AG04450 (cell line): ENCODE measurements at regions not wholly inside any gene's neighbourhood (a gene's known extent, or its start where the extent isn't known, plus 50 kb on each side); places are given as distances from the start of the nearest gene placed in this dataset.

Source experiments
- CTCF ChIA-PET: fragments of 300-600, 350-600 bp; formaldehyde crosslinking; extraction: SDS; loops from one replicate; lab custom pipeline; 2022; ENCODE audit warnings: antibody characterized with exemption, inconsistent platforms; lab: Charles Lee
- POLR2A ChIA-PET: fragments of 350-600 bp; formaldehyde crosslinking; extraction: SDS; loops from one replicate; lab custom pipeline; 2021; ENCODE audit warnings: antibody characterized with exemption, inconsistent platforms; lab: Yijun Ruan, JAX
- DNase-seq: peaks from one replicate; pipeline ENCODE4 v3.0.0-alpha.2; 2011; ENCODE audit warnings: low read depth, low spot score
- H3K27ac ChIP-seq: one replicate; pipeline ENCODE4 v1.5.1; 2012; ENCODE audit warnings: low read depth, low read length, control low read depth
- H3K27me3 ChIP-seq: one replicate; pipeline ENCODE4 v1.6.0; 2012; ENCODE audit warnings: low read length; ENCODE audit not compliant: control insufficient read depth, insufficient read depth
- H3K4me3 ChIP-seq: 2 replicates; pipeline ENCODE4 v1.5.1; 2011; ENCODE audit warnings: mild to moderate bottlenecking, low read depth, low read length, control low read depth
- H3K9me3 ChIP-seq: 2 replicates; pipeline ENCODE4 v1.5.1; 2012; ENCODE audit warnings: low read length; ENCODE audit not compliant: control insufficient read depth, insufficient read depth
- TF ChIP-seq, protein P1 (sequence below): IDR thresholded peaks from 2 replicates; pipeline ENCODE4 v1.5.1; 2011; ENCODE audit warnings: low read depth, low read length, control low read depth, inconsistent platforms

DNA sequence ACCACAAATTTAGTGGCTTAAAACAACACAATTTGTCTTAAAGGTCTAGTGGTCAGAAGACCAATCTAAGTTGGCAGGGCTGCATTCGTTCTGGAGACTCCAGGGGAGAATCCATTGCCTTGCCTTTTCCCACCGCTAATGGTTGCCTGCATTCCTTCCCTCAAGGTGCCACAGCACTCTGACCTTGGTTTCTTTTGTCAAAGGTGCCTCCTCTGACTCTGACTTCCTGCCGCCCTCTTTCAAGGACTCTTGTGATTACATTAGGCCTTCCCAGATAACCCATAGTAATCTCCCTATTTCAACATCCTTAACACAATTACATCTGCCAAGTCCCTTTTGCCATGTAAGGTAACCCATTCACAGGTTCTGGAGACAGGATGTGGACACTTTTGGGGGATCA lies 145.3 kb downstream of the S1PR1 start:
- H3K9me3 ChIP-seq: no peaks in the 10 kb centered on the region
- DNase-seq: no peak
- no peak overlapping the region for H3K27ac ChIP-seq
- peaks cover 2% of the 10 kb centered on the region for H3K27me3 ChIP-seq
- CTCF ChIA-PET: no interaction called here
- H3K4me3 ChIP-seq: no peak overlapping the region
- TF ChIP-seq, protein P1, sequence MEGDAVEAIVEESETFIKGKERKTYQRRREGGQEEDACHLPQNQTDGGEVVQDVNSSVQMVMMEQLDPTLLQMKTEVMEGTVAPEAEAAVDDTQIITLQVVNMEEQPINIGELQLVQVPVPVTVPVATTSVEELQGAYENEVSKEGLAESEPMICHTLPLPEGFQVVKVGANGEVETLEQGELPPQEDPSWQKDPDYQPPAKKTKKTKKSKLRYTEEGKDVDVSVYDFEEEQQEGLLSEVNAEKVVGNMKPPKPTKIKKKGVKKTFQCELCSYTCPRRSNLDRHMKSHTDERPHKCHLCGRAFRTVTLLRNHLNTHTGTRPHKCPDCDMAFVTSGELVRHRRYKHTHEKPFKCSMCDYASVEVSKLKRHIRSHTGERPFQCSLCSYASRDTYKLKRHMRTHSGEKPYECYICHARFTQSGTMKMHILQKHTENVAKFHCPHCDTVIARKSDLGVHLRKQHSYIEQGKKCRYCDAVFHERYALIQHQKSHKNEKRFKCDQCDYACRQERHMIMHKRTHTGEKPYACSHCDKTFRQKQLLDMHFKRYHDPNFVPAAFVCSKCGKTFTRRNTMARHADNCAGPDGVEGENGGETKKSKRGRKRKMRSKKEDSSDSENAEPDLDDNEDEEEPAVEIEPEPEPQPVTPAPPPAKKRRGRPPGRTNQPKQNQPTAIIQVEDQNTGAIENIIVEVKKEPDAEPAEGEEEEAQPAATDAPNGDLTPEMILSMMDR: no peak
- POLR2A ChIA-PET: no interaction called here

DNA sequence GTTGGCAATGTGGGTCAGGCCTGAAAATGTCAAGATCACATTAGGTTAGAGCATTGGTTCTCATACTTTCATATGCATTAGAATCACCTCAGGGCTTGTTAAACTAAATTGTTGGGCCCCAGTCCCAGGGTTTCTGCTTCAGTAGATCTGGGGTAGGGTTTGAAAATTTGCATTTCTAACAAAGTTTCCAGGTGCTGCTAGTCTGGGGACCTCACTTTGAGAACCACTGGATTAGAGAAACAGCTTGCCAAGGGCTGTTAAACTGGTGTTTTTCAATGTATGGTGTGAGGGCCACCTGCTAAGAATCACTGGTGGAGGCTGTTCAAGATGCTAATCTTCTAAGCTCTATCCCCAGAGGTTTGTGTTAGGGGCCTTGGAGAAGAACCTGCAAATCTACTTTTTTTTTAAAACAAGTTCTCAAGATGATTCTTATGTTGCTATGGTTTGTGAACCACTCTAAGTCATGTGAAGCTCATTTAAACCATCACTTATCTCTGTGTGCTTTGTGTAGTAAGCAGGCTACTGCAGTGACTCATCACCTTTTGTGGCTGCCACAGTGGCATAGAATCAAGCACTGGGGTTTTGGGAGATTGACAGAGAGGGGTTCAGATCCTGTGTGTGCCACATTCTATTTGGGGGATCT lies 152.2 kb downstream of the S1PR1 start:
- no peak for DNase-seq
- CTCF ChIA-PET: no interaction called here
- no peak overlapping the region for H3K27ac ChIP-seq
- POLR2A ChIA-PET: no interaction called here
- TF ChIP-seq, protein P1: no peak
- no peak overlapping the region for H3K4me3 ChIP-seq
- no peaks in the 10 kb centered on the region for H3K9me3 ChIP-seq
- H3K27me3 ChIP-seq: no peaks in the 10 kb centered on the region

DNA sequence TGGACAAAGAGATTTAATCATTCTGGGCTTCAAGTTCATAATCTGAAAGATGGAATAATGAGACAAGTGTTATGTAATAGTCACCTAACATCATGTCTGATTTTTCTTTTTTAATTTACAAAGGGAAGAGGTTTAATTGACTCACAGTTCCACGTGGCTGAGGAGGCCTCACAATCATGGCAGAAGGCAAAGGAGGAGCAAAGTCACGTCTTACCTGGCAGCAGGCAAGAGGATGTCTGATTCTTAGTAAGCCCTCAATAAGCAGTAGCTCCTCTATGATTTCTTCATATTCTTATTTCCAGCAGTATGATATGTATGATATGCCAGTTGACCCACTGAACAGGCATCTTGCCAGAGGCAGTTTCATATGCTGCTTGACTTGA lies 152.7 kb downstream of the S1PR1 start:
- TF ChIP-seq, protein P1: no peak
- no peaks in the 10 kb centered on the region for H3K9me3 ChIP-seq
- ChIA-PET POLR2A (no interaction called here), CTCF (no interaction called here)
- H3K27me3 ChIP-seq: no peaks in the 10 kb centered on the region
- no peak overlapping the region for H3K4me3 ChIP-seq
- DNase-seq: no peak
- H3K27ac ChIP-seq: no peak overlapping the region

DNA sequence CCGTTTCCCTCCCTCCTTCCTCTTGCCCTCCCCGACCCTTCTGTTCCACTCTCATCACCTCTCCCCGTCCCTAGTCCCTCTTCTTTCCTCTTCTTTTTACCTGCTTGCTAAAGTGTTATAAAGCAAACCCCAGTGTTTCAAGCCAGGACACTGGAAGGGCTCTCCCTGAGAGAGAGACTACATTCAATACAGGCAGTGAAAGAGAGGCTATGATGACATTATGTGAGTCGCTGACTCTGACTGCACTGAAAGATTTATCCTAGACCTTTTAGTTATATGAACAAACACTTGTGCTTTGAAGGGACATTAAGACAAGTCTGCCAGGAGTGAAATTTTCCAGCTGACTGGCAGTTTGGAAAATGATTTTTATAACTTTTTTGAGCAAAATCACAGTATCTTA lies 155.7 kb downstream of the S1PR1 start:
- no peaks in the 10 kb centered on the region for H3K9me3 ChIP-seq
- H3K4me3 ChIP-seq: no peak overlapping the region
- CTCF ChIA-PET: interaction anchor here (1.9 kb wide), 1 partner anchor 83 kb away, joined by 5 read pairs; no protein-coding TSS in a partner anchor
- TF ChIP-seq, protein P1: no peak
- H3K27ac ChIP-seq: no peak overlapping the region
- POLR2A ChIA-PET: no interaction called here
- no peaks in the 10 kb centered on the region for H3K27me3 ChIP-seq
- no peak for DNase-seq

DNA sequence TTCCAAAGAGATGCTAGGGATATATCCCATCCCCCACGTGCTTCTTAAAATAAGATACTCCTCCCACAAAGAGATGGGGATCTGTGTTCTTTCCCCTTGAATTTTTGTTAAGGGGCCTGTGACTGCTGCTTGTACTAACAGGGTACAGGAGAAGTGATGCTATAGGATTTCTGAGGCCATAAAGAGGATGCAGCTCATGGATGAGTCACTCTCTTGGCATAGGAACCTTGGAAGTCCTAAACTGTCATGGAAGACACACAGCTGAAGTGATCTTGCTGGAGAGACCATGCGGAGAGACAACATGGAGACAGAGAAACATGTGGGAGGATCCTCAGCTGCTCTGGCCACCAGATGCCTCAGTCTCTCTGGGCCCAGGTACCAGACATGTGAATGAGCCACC lies 157.2 kb downstream of the S1PR1 start:
- H3K4me3 ChIP-seq: no peak overlapping the region
- TF ChIP-seq, protein P1: no peak
- no peak for DNase-seq

More for the DNA sequence above, 157.2 kb downstream of the S1PR1 start:
- CTCF ChIA-PET: interaction anchor here (1.9 kb wide), 1 partner anchor 85 kb away, joined by 5 read pairs; no protein-coding TSS in a partner anchor
- Histone ChIP-seq H3K9me3 (no peaks in the 10 kb centered on the region), H3K27me3 (no peaks in the 10 kb centered on the region), H3K27ac (no peak overlapping the region)
- POLR2A ChIA-PET: no interaction called here
